ENCODE measurements at regions not wholly inside any gene's neighbourhood (a gene's known extent, or its start where the extent isn't known, plus 50 kb on each side); places are given as distances from the start of the nearest gene placed in this dataset.

GRCh38 chr12:87020071-87020470 is 763.9 kb upstream of the MGAT4C start:
- TF ChIP-seq CTCF (IDR thresholded peaks at IDR 0.05): no peak

GRCh38 chr12:87015352-87015751 is 759.2 kb upstream of the MGAT4C start:
- Histone ChIP-seq H3K27ac (ENCODE audit: low read depth in 1 of 2, low read length in 2 of 2) (no peak overlapping the region), H3K27me3 (ENCODE audit: control insufficient read depth in 1 of 2, insufficient read depth in 2 of 2, low read length in 2 of 2) (no peaks in the 10 kb centered on the region), H3K36me3 (ENCODE audit: insufficient read depth, low read length) (no peaks in the 10 kb centered on the region), H3K4me3 (ENCODE audit: low read length) (no peak overlapping the region), H3K4me1 (ENCODE audit: insufficient read depth, low read length) (no peaks in the 10 kb centered on the region), H3K9me3 (ENCODE audit: control insufficient read depth in 1 of 2, insufficient read depth in 1 of 2, low read length in 2 of 2) (peaks cover 3 to 4% of the 10 kb centered on the region in 2 experiments)
- no peak overlapping the region for H3K4me3 Mint-ChIP-seq
- no peak for ATAC-seq (ENCODE audit: poor library complexity)
- CTCF ChIA-PET: no interaction called here
- no peak for DNase-seq
- no peaks in the 10 kb centered on the region for H3K36me3 Mint-ChIP-seq (ENCODE audit: low read depth)
- H3K27me3 Mint-ChIP-seq: no peaks in the 10 kb centered on the region
- POLR2A ChIA-PET: no interaction called here
- no peak for TF ChIP-seq CTCF (IDR thresholded peaks at IDR 0.05)
- intact Hi-C loops (cut with DNase I, micrococcal nuclease): loop anchor here in 1 of 2 experiments (1.0 kb wide), 1 partner anchor 19 kb away; no protein-coding TSS in a partner anchor
- peaks cover 7% of the 10 kb centered on the region for H3K9me3 Mint-ChIP-seq
- no peak overlapping the region for H3K27ac Mint-ChIP-seq
- H3K4me1 Mint-ChIP-seq (ENCODE audit: low read depth): no peaks in the 10 kb centered on the region

More at GRCh38 chr12:87020071-87020470, 763.9 kb upstream of the MGAT4C start:
- POLR2A ChIA-PET: no interaction called here
- Mint-ChIP-seq H3K9me3 (peaks cover 7% of the 10 kb centered on the region), H3K4me1 (ENCODE audit: low read depth) (no peaks in the 10 kb centered on the region), H3K27me3 (no peaks in the 10 kb centered on the region), H3K27ac (no peak overlapping the region), H3K36me3 (ENCODE audit: low read depth) (no peaks in the 10 kb centered on the region), H3K4me3 (no peak overlapping the region)
- Histone ChIP-seq H3K9me3 (ENCODE audit: control insufficient read depth in 1 of 2, insufficient read depth in 1 of 2, low read length in 2 of 2) (peaks cover 0 to 4% of the 10 kb centered on the region in 2 experiments), H3K36me3 (ENCODE audit: insufficient read depth, low read length) (no peaks in the 10 kb centered on the region), H3K4me1 (ENCODE audit: insufficient read depth, low read length) (no peaks in the 10 kb centered on the region), H3K27ac (ENCODE audit: low read depth in 1 of 2, low read length in 2 of 2) (no peak overlapping the region), H3K4me3 (ENCODE audit: low read length) (no peak overlapping the region), H3K27me3 (ENCODE audit: control insufficient read depth in 1 of 2, insufficient read depth in 2 of 2, low read length in 2 of 2) (no peaks in the 10 kb centered on the region)
- intact Hi-C loops (cut with DNase I, micrococcal nuclease): no loop called here
- no peak for ATAC-seq (ENCODE audit: poor library complexity)
- CTCF ChIA-PET: no interaction called here
- DNase-seq: no peak

GRCh38 chr12:87008785-87009384 is 752.7 kb upstream of the MGAT4C start:
- ChIA-PET CTCF (no interaction called here), POLR2A (no interaction called here)
- no peak overlapping the region for H3K4me3 Mint-ChIP-seq
- H3K4me3 ChIP-seq (ENCODE audit: low read length): no peak overlapping the region
- no peaks in the 10 kb centered on the region for H3K27me3 ChIP-seq (ENCODE audit: control insufficient read depth in 1 of 2, insufficient read depth in 2 of 2, low read length in 2 of 2)
- intact Hi-C loops (cut with DNase I, micrococcal nuclease): no loop called here
- DNase-seq (no peak), ATAC-seq (ENCODE audit: poor library complexity) (no peak)
- H3K9me3 Mint-ChIP-seq: peaks cover 12% of the 10 kb centered on the region
- no peaks in the 10 kb centered on the region for H3K36me3 Mint-ChIP-seq (ENCODE audit: low read depth)
- no peaks in the 10 kb centered on the region for H3K27me3 Mint-ChIP-seq
- TF ChIP-seq CTCF (IDR thresholded peaks at IDR 0.05): no peak
- H3K27ac ChIP-seq (ENCODE audit: low read depth in 1 of 2, low read length in 2 of 2): no peak overlapping the region
- no peaks in the 10 kb centered on the region for H3K36me3 ChIP-seq (ENCODE audit: insufficient read depth, low read length)
- H3K27ac Mint-ChIP-seq: no peak overlapping the region
- H3K9me3 ChIP-seq (ENCODE audit: control insufficient read depth in 1 of 2, insufficient read depth in 1 of 2, low read length in 2 of 2): peaks cover 3 to 9% of the 10 kb centered on the region in 2 experiments
- no peaks in the 10 kb centered on the region for H3K4me1 ChIP-seq (ENCODE audit: insufficient read depth, low read length)
- H3K4me1 Mint-ChIP-seq (ENCODE audit: low read depth): no peaks in the 10 kb centered on the region

Data from CD4-positive, alpha-beta T cell (primary cell).